Pancreas (tissue), 10 donors: ENCODE measurements at regions not wholly inside any gene's neighbourhood (a gene's known extent, or its start where the extent isn't known, plus 50 kb on each side); places are given as distances from the start of the nearest gene placed in this dataset.
"Not testable (repeated sequence)": the region's sequence is repeated elsewhere in the genome, so short reads cannot be mapped to it uniquely, and the experiment has no call there.

Source experiments
- ATAC-seq, 4 donors: fragments of 200-7000 bp; cut with Tn5 transposase; one replicate each; pipeline versions ENCODE4 v1.8.0 to v1.9.1; 2020; ENCODE audit warnings: mild to moderate bottlenecking in 4 of 4, moderate library complexity in 4 of 4
- DNase-seq, 6 donors: peaks; one replicate each; pipeline ENCODE4 v3.0.0-alpha.2; 2020
- FAIRE-seq: peaks from 2 replicates; lab custom pipeline; 2012; peaks lifted over from hg19 to GRCh38; lab: Jason Lieb, UNC
- H3K27ac ChIP-seq, 4 donors: fragments of 200-600 bp; sonication (generic); 1 replicate in 3 of 4; 2 replicates in 1 of 4; pipeline versions ENCODE4 v1.5.0 to v1.8.0; 2020
- H3K27me3 ChIP-seq, 4 donors: fragments of 200-600 bp; one replicate each; pipeline ENCODE4 v1.8.0; 2021
- H3K36me3 ChIP-seq, 3 donors: fragments of 200-600 bp; sonication (generic) in 1 of 3; one replicate each; pipeline versions ENCODE4 v1.5.0 to v1.8.0; 2020 to 2021
- H3K4me1 ChIP-seq, 3 donors: fragments of 200-600 bp; one replicate each; pipeline ENCODE4 v1.8.0; 2021
- H3K4me3 ChIP-seq, 4 donors: fragments of 200-600 bp; sonication (generic) in 2 of 4; one replicate each; pipeline versions ENCODE4 v1.5.0 to v1.8.0; 2020 to 2021
- H3K9me3 ChIP-seq, 4 donors: fragments of 200-600 bp; one replicate each; pipeline ENCODE4 v1.8.0; 2021
- WGBS, 2 donors: extraction: QIAGEN DNeasy Blood & Tissue Kit; methylation state at CpG; one replicate each; pipeline ENCODE4 v1.1.7; 2013; 5-methylcytosine and 5-hydroxymethylcytosine counted together
- intact Hi-C, 3 donors: fragments of 100-400 bp; cut with DNase I; formaldehyde crosslinking; loops; one replicate each; pipeline versions ENCODE4 v1.11.1 to v1.14.2; 2022
- TF ChIP-seq, protein P1 (sequence below), 4 donors: fragments of 200-600 bp; sonication (generic) in 3 of 4; IDR thresholded peaks; one replicate each; pipeline versions ENCODE4 v1.5.0 to v1.8.0; 2021; ENCODE audit warnings: antibody characterized with exemption in 4 of 4
- donor health status: healthy with polysubstance abuse.
- donor health status: DM: no; HTN: no; CAD: no; lungs with moderate emphysema.
- donor health status: DM: no; HTN: no; CAD: no.
- donor health status: control.
- donor health status: control.
- donor health status: Bipolar disorder and iron deficiency.
- donor health status: DM: yes; HTN: yes; CAD: no.
- donor health status: DM: no; HTN: no; CAD: no.
- donor health status: DM: no; HTN: no; CAD: no.
- donor health status: DM: yes; HTN: yes; CAD: no.

DNA sequence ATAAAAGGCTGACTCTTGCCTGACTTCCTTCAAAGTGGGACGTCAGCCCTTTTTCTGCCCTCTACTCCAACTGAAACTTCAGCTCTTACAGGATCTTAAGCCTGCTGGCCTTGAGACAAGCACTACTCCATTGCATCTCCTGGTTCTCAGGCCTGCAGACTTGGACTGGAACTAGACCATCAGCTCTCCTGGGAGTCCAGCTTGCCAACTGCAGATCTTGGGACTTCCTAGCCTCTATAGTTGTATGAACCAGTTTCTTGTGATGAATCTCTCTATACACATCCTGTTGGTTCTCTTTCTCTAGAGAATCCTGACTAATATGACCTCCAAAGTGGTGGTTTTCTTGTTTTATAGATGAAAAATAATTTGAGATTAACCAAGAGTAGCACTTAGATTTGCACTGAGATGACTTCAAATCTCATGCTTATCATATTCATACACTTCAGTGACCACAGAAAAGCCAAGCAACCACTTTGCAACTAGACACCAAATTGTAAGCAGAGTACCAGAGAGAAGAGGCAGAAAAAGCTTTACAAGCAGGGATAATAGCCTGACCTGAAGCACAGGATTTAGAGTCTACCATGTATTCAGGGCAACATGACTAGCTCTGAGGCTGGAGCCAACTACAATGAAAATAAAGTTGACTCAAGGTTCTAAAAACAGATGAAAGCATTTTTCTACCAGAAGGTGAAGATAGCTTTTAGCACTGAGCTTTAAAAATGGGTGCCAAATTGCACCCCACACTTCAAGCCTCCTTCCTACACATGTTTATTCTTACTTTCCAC lies 661.3 kb upstream of the USP24 start:
- TF ChIP-seq, protein P1, sequence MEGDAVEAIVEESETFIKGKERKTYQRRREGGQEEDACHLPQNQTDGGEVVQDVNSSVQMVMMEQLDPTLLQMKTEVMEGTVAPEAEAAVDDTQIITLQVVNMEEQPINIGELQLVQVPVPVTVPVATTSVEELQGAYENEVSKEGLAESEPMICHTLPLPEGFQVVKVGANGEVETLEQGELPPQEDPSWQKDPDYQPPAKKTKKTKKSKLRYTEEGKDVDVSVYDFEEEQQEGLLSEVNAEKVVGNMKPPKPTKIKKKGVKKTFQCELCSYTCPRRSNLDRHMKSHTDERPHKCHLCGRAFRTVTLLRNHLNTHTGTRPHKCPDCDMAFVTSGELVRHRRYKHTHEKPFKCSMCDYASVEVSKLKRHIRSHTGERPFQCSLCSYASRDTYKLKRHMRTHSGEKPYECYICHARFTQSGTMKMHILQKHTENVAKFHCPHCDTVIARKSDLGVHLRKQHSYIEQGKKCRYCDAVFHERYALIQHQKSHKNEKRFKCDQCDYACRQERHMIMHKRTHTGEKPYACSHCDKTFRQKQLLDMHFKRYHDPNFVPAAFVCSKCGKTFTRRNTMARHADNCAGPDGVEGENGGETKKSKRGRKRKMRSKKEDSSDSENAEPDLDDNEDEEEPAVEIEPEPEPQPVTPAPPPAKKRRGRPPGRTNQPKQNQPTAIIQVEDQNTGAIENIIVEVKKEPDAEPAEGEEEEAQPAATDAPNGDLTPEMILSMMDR (IDR thresholded peaks at IDR 0.05) = no peak
- H3K9me3 ChIP-seq = no peaks in the 10 kb centered on the region
- 84 to 90% methylated on average over 1 of the region's 1 CpG for WGBS, 2 donors
- intact Hi-C loops = no loop called here
- H3K4me1 ChIP-seq = no peaks in the 10 kb centered on the region
- H3K36me3 ChIP-seq = no peaks in the 10 kb centered on the region
- DNase-seq = no peak
- no peak overlapping the region for H3K4me3 ChIP-seq
- ATAC-seq = no peak
- H3K27ac ChIP-seq = no peak overlapping the region
- FAIRE-seq = no peak
- no peaks in the 10 kb centered on the region for H3K27me3 ChIP-seq

DNA sequence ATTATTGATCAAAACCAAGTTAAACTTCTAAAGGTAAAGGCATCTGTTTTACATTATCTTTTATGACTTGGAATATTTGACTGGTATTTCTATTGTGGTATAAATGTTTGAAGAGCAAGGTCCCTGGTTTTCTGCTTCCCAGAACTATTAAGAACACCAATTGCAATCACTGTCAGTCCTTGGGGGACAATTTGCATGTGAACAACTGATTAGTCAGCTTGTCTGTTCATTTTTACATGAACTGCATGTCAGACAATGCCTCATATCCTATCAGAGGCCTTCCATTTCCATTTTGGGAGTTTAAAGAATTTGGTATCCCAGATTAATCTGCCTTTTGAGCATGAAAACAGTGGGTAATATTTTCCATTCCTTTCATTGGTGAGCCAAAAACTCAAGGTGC lies 654.9 kb upstream of the USP24 start:
- TF ChIP-seq, protein P1 (IDR thresholded peaks at IDR 0.05) = no peak
- Histone ChIP-seq H3K36me3 (no peaks in the 10 kb centered on the region), H3K27me3 (no peaks in the 10 kb centered on the region), H3K9me3 (no peaks in the 10 kb centered on the region), H3K4me1 (peaks cover 0 to 9% (median 0%) of the 10 kb centered on the region in 3 donors), H3K27ac (no peak overlapping the region), H3K4me3 (no peak overlapping the region)
- no peak for DNase-seq
- no peak for FAIRE-seq
- intact Hi-C loops = no loop called here
- ATAC-seq = no peak

DNA sequence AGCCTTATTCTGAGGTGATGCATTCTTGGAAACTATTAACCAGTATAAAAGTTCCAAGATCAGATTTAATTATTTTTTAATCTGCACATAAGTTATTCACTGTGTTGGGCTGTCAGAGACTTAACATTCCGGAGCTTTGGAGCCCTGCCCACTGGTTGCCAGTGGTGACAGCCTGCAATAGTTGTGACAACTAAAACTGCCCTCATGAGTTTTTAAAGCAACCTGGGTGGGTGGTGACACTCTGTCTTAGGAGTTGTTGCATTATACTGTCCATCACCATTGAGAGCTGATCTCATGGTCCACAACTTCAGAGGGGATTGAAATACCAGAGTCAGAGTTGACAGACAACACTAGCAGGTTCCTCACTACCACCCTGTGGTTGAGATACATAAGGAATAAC lies 653.9 kb upstream of the USP24 start:
- Histone ChIP-seq H3K27me3 (no peaks in the 10 kb centered on the region), H3K4me3 (no peak overlapping the region), H3K36me3 (no peaks in the 10 kb centered on the region), H3K9me3 (no peaks in the 10 kb centered on the region), H3K4me1 (peaks cover 0 to 9% (median 0%) of the 10 kb centered on the region in 3 donors), H3K27ac (no peak overlapping the region)
- TF ChIP-seq, protein P1 (IDR thresholded peaks at IDR 0.05) = no peak
- DNase-seq (peak in 5 of 6 donors; percentile 18 to 72 (median 45)), ATAC-seq (peak; percentile 62 to 80 (median 74)), FAIRE-seq (no peak)
- 20 to 26% methylated on average over 1 of the region's 1 CpG for WGBS, 2 donors
- intact Hi-C loops = no loop called here

DNA sequence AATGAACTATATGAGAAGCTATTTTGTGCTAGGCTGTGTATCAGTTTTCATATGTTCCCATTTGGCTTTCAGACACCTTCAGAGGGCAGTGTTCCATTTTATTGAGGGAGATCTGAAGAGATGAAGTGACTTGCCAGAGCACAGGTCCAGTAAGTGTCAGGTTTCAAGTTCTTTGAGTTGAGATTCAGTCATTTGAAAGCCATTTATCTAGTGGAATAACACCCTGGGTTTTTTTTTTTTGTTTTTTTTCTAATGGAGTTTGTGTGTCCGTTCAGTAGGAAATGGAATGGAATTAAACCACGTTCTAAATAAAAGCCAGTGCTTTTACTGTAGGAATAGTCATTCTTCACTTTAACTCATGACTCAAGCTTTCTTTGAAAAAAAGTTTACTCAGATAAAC lies 652.9 kb upstream of the USP24 start:
- TF ChIP-seq, protein P1 (IDR thresholded peaks at IDR 0.05) = no peak
- Histone ChIP-seq H3K4me3 (no peak overlapping the region), H3K27me3 (no peaks in the 10 kb centered on the region), H3K4me1 (peaks cover 0 to 9% (median 0%) of the 10 kb centered on the region in 3 donors), H3K36me3 (no peaks in the 10 kb centered on the region), H3K9me3 (no peaks in the 10 kb centered on the region), H3K27ac (no peak overlapping the region)
- no peak for FAIRE-seq
- intact Hi-C loops = no loop called here
- 37 to 48% methylated on average over 2 of the region's 2 CpGs for WGBS, 2 donors
- no peak for DNase-seq
- ATAC-seq = peak in 3 of 4 donors; percentile 42 to 52 (median 42)

DNA sequence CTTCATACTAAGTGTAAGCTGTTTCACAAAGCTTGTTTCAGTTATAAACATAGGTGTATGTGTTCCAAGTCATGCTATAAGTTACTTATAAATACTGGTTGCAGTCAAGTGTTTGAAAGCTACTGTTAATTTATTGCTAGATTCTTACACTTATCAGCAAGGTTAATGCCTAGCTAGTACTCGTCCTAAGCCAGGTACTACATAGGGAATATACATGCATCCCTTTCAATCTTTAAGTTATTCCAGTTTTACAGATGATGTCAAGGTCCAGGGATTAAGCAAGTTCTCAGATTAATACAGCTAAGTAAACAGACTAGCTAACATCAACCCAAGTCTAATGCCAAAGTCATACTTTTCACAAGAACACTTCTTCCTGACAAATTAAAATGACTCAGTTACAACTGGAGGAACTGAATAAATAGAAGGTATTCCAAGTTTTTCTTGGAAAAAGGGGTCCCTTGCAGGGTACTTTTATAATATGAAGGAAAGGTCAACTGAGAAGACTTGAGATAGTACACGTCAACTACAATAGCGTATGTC lies 652.2 kb upstream of the USP24 start:
- no peaks in the 10 kb centered on the region for H3K27me3 ChIP-seq
- H3K4me3 ChIP-seq = no peak overlapping the region
- FAIRE-seq (no peak), ATAC-seq (no peak), DNase-seq (no peak)
- intact Hi-C loops = no loop called here
- H3K27ac ChIP-seq = no peak overlapping the region
- H3K4me1 ChIP-seq = peaks cover 0 to 9% (median 0%) of the 10 kb centered on the region in 3 donors
- WGBS, 2 donors = 67 to 76% methylated on average over 3 of the region's 3 CpGs
- TF ChIP-seq, protein P1 (IDR thresholded peaks at IDR 0.05) = no peak
- no peaks in the 10 kb centered on the region for H3K9me3 ChIP-seq
- H3K36me3 ChIP-seq = no peaks in the 10 kb centered on the region

DNA sequence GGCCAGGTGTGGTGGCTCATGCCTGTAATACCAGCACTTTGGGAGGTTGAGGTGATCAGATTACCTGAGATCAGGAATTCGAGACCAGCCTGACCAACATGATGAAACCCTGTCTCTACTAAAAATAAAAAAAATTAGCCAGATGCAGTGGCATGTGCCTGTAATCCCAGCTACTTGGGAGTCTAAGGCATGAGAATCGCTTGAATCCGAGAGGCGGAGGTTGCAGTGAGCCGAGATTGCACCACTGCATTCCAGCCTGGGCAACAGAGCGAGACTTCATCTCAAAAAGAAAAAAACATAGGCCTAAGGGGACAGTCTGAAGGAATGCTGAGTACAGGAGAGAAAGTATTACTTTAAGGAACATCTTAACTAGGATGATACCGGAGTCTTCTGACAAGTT lies 650.6 kb upstream of the USP24 start:
- ATAC-seq, DNase-seq, H3K36me3 ChIP-seq, H3K9me3 ChIP-seq, H3K4me1 ChIP-seq, intact Hi-C loops, H3K4me3 ChIP-seq, H3K27me3 ChIP-seq, FAIRE-seq, H3K27ac ChIP-seq: not testable (repeated sequence)
- WGBS, 2 donors = 94 to 96% methylated on average over 7 of the region's 7 CpGs
